Tibial nerve (tissue), 4 donors: ENCODE measurements at regions not wholly inside any gene's neighbourhood (a gene's known extent, or its start where the extent isn't known, plus 50 kb on each side); places are given as distances from the start of the nearest gene placed in this dataset. TPM values are rescaled to one million over a fixed set of nuclear protein-coding genes. Genes with fewer than 3 reads are reported as not detected.

Source experiments
- DNase-seq, 2 donors: peaks; one replicate each; pipeline ENCODE4 v3.0.0-alpha.2; 2019; ENCODE audit warnings: low spot score in 2 of 2
- H3K27ac ChIP-seq, 4 donors: fragments of 200-600 bp; sonication (generic) in 3 of 4; one replicate each; pipeline ENCODE4 v1.5.1; 2017 to 2019; ENCODE audit warnings: mild to moderate bottlenecking in 1 of 4
- H3K27me3 ChIP-seq, 2 donors: fragments of 200-600 bp; sonication (generic) in 1 of 2; one replicate each; pipeline versions ENCODE4 v1.5.1 to v1.6.0; 2017 to 2019
- H3K36me3 ChIP-seq, 3 donors: fragments of 200-600 bp; sonication (generic); one replicate each; pipeline ENCODE4 v1.5.1; 2018 to 2019
- H3K4me1 ChIP-seq, 4 donors: fragments of 200-600 bp; sonication (generic) in 3 of 4; one replicate each; pipeline ENCODE4 v1.5.1; 2017 to 2019
- H3K4me3 ChIP-seq, 4 donors: fragments of 200-600 bp; sonication (generic) in 3 of 4; one replicate each; pipeline ENCODE4 v1.5.1; 2017 to 2019; ENCODE audit warnings: mild to moderate bottlenecking in 1 of 4, moderate library complexity in 1 of 4
- H3K9me3 ChIP-seq, 4 donors: fragments of 200-600 bp; sonication (generic) in 3 of 4; one replicate each; pipeline ENCODE4 v1.5.1; 2017 to 2019
- CTCF ChIP-seq, 5 experiments: fragments of 200-600 bp in 3 of 5; fragments of 450-650 bp in 2 of 5; sonication (generic) in 3 of 5; IDR thresholded peaks; one replicate each; pipeline ENCODE4 v1.5.1; 2016 to 2019; ENCODE audit warnings: antibody characterized with exemption in 5 of 5, mild to moderate bottlenecking in 3 of 5, moderate library complexity in 2 of 5
- EP300 ChIP-seq, 2 donors: sonication (generic); formaldehyde crosslinking; IDR thresholded peaks; one replicate each; pipeline ENCODE4 v1.6.1; 2017; ENCODE audit warnings: antibody characterized with exemption in 2 of 2, mild to moderate bottlenecking in 1 of 2
- POLR2A ChIP-seq, 2 donors: fragments of 450-650 bp; IDR thresholded peaks; one replicate each; pipeline ENCODE4 v1.6.1; 2017; ENCODE audit warnings: antibody characterized with exemption in 2 of 2, mild to moderate bottlenecking in 2 of 2, moderate library complexity in 2 of 2
- WGBS, 2 donors: methylation state at CpG; one replicate each; pipeline ENCODE4 v1.1.5; 2018; 5-methylcytosine and 5-hydroxymethylcytosine counted together
- small RNA-seq: library from RNA; depleted of rRNA; stranded (forward); fragments of <200 nt; gene quantifications from one replicate; pipeline ENCODE3, GENCODE V24; 2016

GRCh38 chr2:215486291-215487001, 50.6 kb upstream of the FN1 start:
- WGBS, 2 donors, result 86 to 91% methylated on average over 2 of the region's 2 CpGs
- no peaks in the 10 kb centered on the region for H3K9me3 ChIP-seq
- TF ChIP-seq EP300 (IDR thresholded peaks at IDR 0.05), result no peak
- no peak for TF ChIP-seq POLR2A (IDR thresholded peaks at IDR 0.05)
- no peak for TF ChIP-seq CTCF (IDR thresholded peaks at IDR 0.05)
- no peak overlapping the region for H3K4me3 ChIP-seq
- H3K36me3 ChIP-seq, result no peaks in the 10 kb centered on the region
- H3K27me3 ChIP-seq, result no peaks in the 10 kb centered on the region
- no peak for DNase-seq
- no peaks in the 10 kb centered on the region for H3K4me1 ChIP-seq
- no peak overlapping the region for H3K27ac ChIP-seq

Small RNAs in the stretch of these regions (small RNA-seq; reads per million reads assigned to genes)
- gene AC093850.1, result not detected
